Panc1 (cell line): ENCODE measurements at regions not wholly inside any gene's neighbourhood (a gene's known extent, or its start where the extent isn't known, plus 50 kb on each side); places are given as distances from the start of the nearest gene placed in this dataset.

Experiments
- ATAC-seq: fragments of 200-7000 bp; cut with Tn5 transposase; 2 replicates; pipeline ENCODE4 v1.9.1; 2020; ENCODE audit warnings: mild to moderate bottlenecking, moderate library complexity
- BruUV-seq: library from RNA; stranded (reverse); fragments of 400-500 nt; replicated peaks from 2 replicates; lab custom pipeline; 2021; lab: Mats Ljungman, UMichigan
- CTCF ChIA-PET: fragments of 300-600 bp; sonication (Branson Sonifier 250); formaldehyde crosslinking; loops from one replicate; lab custom pipeline; 2022; ENCODE audit warnings: antibody characterized with exemption; lab: Charles Lee
- POLR2A ChIA-PET: fragments of 300-600 bp; sonication (Branson Sonifier 250); formaldehyde crosslinking; loops from one replicate; lab custom pipeline; 2022; ENCODE audit warnings: antibody characterized with exemption; lab: Charles Lee
- DNase-seq: peaks from one replicate; pipeline ENCODE4 v3.0.0-alpha.2; 2010; ENCODE audit warnings: low read depth, low spot score
- H3K27ac ChIP-seq: 2 replicates; pipeline ENCODE4 v1.5.1; 2011; ENCODE audit warnings: mild to moderate bottlenecking, low read length, inconsistent platforms
- H3K27me3 ChIP-seq: fragments of 200-500 bp; sonication (Bioruptor generic); 2 replicates; pipeline ENCODE4 v1.6.0; 2014; ENCODE audit warnings: low read length, inconsistent platforms; ENCODE audit not compliant: control insufficient read depth, insufficient read depth
- H3K36me3 ChIP-seq: fragments of 200-500 bp; sonication (Bioruptor generic); 2 replicates; pipeline ENCODE4 v1.5.1; 2014; ENCODE audit warnings: inconsistent platforms, mild to moderate bottlenecking, low read length, moderate library complexity; ENCODE audit not compliant: control insufficient read depth, insufficient read depth
- H3K4me1 ChIP-seq: 2 replicates; pipeline ENCODE4 v1.5.1; 2011; ENCODE audit warnings: inconsistent platforms, mild to moderate bottlenecking, low read length, moderate library complexity; ENCODE audit not compliant: control insufficient read depth, insufficient read depth
- H3K4me3 ChIP-seq, 2 experiments: 2 replicates each; pipeline ENCODE4 v1.5.1; 2011 to 2012; ENCODE audit warnings: low read depth in 2 of 2, low read length in 2 of 2, mild to moderate bottlenecking in 2 of 2, inconsistent platforms in 1 of 2, moderate library complexity in 1 of 2
- H3K9me3 ChIP-seq: fragments of 200-500 bp; sonication (Bioruptor generic); 2 replicates; pipeline ENCODE4 v1.5.1; 2014; ENCODE audit warnings: low read depth, mild to moderate bottlenecking, inconsistent platforms, low read length, moderate library complexity; ENCODE audit not compliant: control insufficient read depth, insufficient read depth
- POLR2AphosphoS5 ChIP-seq: IDR thresholded peaks from 2 replicates; pipeline ENCODE4 v1.6.1; 2012; ENCODE audit warnings: mild to moderate bottlenecking, low read depth, low read length, moderate library complexity
- SIN3A ChIP-seq: IDR thresholded peaks from 2 replicates; pipeline ENCODE4 v1.6.1; 2012; ENCODE audit warnings: low read depth, mild to moderate bottlenecking, low read length, moderate library complexity, borderline replicate concordance; ENCODE audit not compliant: insufficient read depth
- TCF7L2 ChIP-seq: IDR thresholded peaks from 2 replicates; pipeline ENCODE4 v1.6.1; 2011; ENCODE audit warnings: mild to moderate bottlenecking, low read depth, low read length, inconsistent platforms
- in situ Hi-C: cut with HindIII; loops from 2 replicates; pipeline ENCODE4 v1.10.0; 2016; ENCODE audit warnings: low sequenced_read_pairs, low pct_unique_long_range_greater_than_20kb
- intact Hi-C: fragments of 100-400 bp; cut with micrococcal nuclease; formaldehyde crosslinking; loops from one replicate; pipeline ENCODE4 v1.10.0; 2022; ENCODE audit not compliant: unreplicated experiment
- TF ChIP-seq, protein P1 (sequence below), 2 experiments: IDR thresholded peaks; 2 replicates each; pipeline ENCODE4 v1.6.1; 2011 to 2012; ENCODE audit warnings: low read depth in 2 of 2, control low read depth in 1 of 2, low read length in 1 of 2, mild to moderate bottlenecking in 1 of 2, moderate library complexity in 1 of 2; ENCODE audit not compliant: insufficient read depth in 1 of 2
- TF ChIP-seq, protein P2 (sequence below): fragments of 450-650 bp; IDR thresholded peaks from 2 replicates; pipeline ENCODE4 v1.5.1; 2017; ENCODE audit warnings: mild to moderate bottlenecking

DNA sequence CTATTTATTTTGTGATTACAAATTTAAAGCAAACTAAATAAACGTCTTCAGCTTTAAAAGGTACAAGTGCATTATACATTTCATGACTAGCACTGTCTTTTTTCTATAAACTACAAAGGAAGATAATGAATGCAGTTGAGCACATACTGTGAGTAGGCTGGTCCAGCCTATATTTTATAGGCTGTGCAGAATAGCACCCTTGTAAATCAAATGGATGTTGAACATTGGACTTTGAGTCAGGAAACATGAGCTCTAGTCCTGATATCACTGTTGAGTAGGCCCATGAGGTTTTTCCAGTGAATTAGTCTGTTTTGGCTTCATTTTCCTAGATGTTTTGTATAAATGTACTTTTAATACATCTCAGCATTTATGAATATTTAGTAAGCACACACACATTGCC is 447.3 kb upstream of the KCNMB2 start:
- no peak for ATAC-seq
- Histone ChIP-seq H3K4me3 (no peak overlapping the region), H3K4me1 (peaks cover 20% of the 10 kb centered on the region), H3K36me3 (no peaks in the 10 kb centered on the region), H3K27ac (no peak overlapping the region), H3K9me3 (no peaks in the 10 kb centered on the region), H3K27me3 (no peaks in the 10 kb centered on the region)
- intact Hi-C loops = no loop called here
- ChIA-PET CTCF (no interaction called here), POLR2A (no interaction called here)
- DNase-seq = no peak
- TF ChIP-seq SIN3A (no peak), TCF7L2 (no peak), POLR2AphosphoS5 (no peak)
- TF ChIP-seq, protein P1, sequence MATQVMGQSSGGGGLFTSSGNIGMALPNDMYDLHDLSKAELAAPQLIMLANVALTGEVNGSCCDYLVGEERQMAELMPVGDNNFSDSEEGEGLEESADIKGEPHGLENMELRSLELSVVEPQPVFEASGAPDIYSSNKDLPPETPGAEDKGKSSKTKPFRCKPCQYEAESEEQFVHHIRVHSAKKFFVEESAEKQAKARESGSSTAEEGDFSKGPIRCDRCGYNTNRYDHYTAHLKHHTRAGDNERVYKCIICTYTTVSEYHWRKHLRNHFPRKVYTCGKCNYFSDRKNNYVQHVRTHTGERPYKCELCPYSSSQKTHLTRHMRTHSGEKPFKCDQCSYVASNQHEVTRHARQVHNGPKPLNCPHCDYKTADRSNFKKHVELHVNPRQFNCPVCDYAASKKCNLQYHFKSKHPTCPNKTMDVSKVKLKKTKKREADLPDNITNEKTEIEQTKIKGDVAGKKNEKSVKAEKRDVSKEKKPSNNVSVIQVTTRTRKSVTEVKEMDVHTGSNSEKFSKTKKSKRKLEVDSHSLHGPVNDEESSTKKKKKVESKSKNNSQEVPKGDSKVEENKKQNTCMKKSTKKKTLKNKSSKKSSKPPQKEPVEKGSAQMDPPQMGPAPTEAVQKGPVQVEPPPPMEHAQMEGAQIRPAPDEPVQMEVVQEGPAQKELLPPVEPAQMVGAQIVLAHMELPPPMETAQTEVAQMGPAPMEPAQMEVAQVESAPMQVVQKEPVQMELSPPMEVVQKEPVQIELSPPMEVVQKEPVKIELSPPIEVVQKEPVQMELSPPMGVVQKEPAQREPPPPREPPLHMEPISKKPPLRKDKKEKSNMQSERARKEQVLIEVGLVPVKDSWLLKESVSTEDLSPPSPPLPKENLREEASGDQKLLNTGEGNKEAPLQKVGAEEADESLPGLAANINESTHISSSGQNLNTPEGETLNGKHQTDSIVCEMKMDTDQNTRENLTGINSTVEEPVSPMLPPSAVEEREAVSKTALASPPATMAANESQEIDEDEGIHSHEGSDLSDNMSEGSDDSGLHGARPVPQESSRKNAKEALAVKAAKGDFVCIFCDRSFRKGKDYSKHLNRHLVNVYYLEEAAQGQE (IDR thresholded peaks at IDR 0.05; ENCODE audit: insufficient read depth in 1 of 2, low read depth in 2 of 2, low read length in 1 of 2) = no peak
- TF ChIP-seq, protein P2, sequence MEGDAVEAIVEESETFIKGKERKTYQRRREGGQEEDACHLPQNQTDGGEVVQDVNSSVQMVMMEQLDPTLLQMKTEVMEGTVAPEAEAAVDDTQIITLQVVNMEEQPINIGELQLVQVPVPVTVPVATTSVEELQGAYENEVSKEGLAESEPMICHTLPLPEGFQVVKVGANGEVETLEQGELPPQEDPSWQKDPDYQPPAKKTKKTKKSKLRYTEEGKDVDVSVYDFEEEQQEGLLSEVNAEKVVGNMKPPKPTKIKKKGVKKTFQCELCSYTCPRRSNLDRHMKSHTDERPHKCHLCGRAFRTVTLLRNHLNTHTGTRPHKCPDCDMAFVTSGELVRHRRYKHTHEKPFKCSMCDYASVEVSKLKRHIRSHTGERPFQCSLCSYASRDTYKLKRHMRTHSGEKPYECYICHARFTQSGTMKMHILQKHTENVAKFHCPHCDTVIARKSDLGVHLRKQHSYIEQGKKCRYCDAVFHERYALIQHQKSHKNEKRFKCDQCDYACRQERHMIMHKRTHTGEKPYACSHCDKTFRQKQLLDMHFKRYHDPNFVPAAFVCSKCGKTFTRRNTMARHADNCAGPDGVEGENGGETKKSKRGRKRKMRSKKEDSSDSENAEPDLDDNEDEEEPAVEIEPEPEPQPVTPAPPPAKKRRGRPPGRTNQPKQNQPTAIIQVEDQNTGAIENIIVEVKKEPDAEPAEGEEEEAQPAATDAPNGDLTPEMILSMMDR = no peak
- BruUV-seq = no TSS peak
- in situ Hi-C loops = no loop called here

DNA sequence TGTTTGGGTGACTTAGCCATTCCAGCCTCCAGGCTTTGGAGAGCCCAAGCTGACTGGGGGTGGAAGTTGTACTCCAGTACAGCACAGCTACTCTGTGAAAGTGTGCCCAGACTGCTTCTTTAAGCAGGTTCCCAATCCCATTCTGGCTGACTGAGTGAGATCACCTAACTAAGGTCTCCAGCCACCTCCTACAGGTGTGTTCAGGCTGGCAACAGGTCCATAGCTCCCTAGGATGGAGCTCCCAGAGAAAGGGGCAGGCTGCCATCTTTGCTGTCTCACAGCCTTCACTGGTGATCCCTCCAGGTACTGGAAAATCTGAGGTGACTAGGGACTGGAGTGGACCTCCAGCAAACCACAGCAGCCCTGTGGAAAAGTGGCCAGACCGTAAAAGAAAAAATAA is 445.3 kb upstream of the KCNMB2 start:
- no peak overlapping the region for H3K4me3 ChIP-seq
- no peaks in the 10 kb centered on the region for H3K27me3 ChIP-seq
- H3K27ac ChIP-seq = no peak overlapping the region
- TF ChIP-seq, protein P2 = no peak
- peaks cover 2% of the 10 kb centered on the region for H3K4me1 ChIP-seq
- no TSS peak for BruUV-seq
- no peaks in the 10 kb centered on the region for H3K9me3 ChIP-seq
- CTCF ChIA-PET = no interaction called here
- in situ Hi-C loops = no loop called here
- DNase-seq (no peak), ATAC-seq (no peak)
- no peaks in the 10 kb centered on the region for H3K36me3 ChIP-seq
- POLR2A ChIA-PET = no interaction called here
- intact Hi-C loops = no loop called here

DNA sequence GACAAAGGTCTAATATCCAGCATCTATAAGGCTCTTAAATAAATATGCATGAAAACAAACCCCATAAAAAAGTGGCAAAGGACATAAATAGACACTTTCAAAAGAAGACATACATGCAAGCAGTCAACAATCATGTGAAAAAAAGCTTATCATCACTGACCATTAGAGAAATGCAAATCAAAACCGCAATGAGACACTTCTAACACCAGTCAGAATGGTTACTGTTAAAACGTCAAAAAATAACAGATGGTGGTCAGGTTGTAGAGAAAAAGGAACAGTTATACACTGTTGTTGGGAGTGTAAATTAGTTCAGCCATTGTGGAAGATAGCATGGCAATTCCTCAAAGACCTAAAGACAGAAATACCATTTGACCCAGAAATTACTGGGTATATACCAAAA is 440.7 kb upstream of the KCNMB2 start:
- TF ChIP-seq, protein P2 = no peak
- TF ChIP-seq POLR2AphosphoS5 (no peak), TCF7L2 (no peak), SIN3A (no peak)
- TF ChIP-seq, protein P1 (IDR thresholded peaks at IDR 0.05; ENCODE audit: insufficient read depth in 1 of 2, low read depth in 2 of 2, low read length in 1 of 2) = no peak
- ATAC-seq (no peak), DNase-seq (no peak)
- no peaks in the 10 kb centered on the region for H3K27me3 ChIP-seq
- no TSS peak for BruUV-seq
- intact Hi-C loops (no loop called here), in situ Hi-C loops (no loop called here)
- no peaks in the 10 kb centered on the region for H3K9me3 ChIP-seq
- H3K4me1 ChIP-seq = no peaks in the 10 kb centered on the region
- ChIA-PET POLR2A (no interaction called here), CTCF (no interaction called here)
- no peak overlapping the region for H3K27ac ChIP-seq
- H3K36me3 ChIP-seq = no peaks in the 10 kb centered on the region
- no peak overlapping the region for H3K4me3 ChIP-seq
